Neural crest cell (in vitro differentiated cells): ENCODE measurements at regions not wholly inside any gene's neighbourhood (a gene's known extent, or its start where the extent isn't known, plus 50 kb on each side); places are given as distances from the start of the nearest gene placed in this dataset.

Source experiments
- DNase-seq: peaks from one replicate; pipeline ENCODE4 v3.0.0; 2021; ENCODE audit warnings: low read depth, mixed read lengths, low spot score
- H3K27ac Mint-ChIP-seq: one replicate; pipeline ENCODE4 v1.8.0; 2021; ENCODE audit warnings: mild to moderate bottlenecking, mixed read lengths; ENCODE audit not compliant: unreplicated experiment
- H3K27me3 Mint-ChIP-seq: 2 replicates; pipeline ENCODE4 v1.8.0; 2021; ENCODE audit warnings: low read depth, mild to moderate bottlenecking, mixed read lengths
- H3K36me3 Mint-ChIP-seq: 2 replicates; pipeline ENCODE4 v1.8.0; 2021; ENCODE audit warnings: low read depth, mild to moderate bottlenecking, mixed read lengths
- H3K4me1 Mint-ChIP-seq: 2 replicates; pipeline ENCODE4 v1.8.0; 2021; ENCODE audit warnings: mixed read lengths
- H3K4me3 Mint-ChIP-seq: one replicate; pipeline ENCODE4 v1.8.0; 2021; ENCODE audit warnings: mild to moderate bottlenecking, mixed read lengths
- H3K9me3 Mint-ChIP-seq: 2 replicates; pipeline ENCODE4 v1.8.0; 2021; ENCODE audit warnings: mixed read lengths
- CTCF ChIP-seq: fragments of 200-600 bp; sonication (generic); conservative IDR thresholded peaks from 2 replicates; pipeline ENCODE4 v1.5.0; 2021; ENCODE audit warnings: antibody characterized with exemption, mild to moderate bottlenecking

DNA sequence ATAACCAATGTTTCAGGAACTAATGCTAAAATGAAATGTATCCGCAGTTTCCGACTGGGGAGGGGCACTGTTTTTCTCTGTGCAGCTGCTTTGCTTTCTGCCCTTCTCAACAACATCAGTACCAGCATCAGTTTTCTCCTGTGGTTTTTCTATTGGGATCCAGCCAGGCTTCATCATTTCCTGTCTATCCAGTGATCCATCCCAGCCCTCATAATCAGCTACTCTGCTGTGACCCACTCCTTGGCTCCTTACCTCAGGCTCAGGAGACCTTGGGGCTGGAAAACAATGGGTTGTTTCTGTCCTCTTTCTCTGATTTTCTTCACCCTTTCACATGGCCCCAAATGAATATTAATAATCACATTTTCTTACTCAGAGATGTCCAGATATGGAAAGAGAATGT lies 222.2 kb upstream of the DKK2 start:
- no peak overlapping the region for H3K27ac Mint-ChIP-seq
- DNase-seq = no peak
- no peaks in the 10 kb centered on the region for H3K4me1 Mint-ChIP-seq
- H3K36me3 Mint-ChIP-seq = no peaks in the 10 kb centered on the region
- H3K27me3 Mint-ChIP-seq = no peaks in the 10 kb centered on the region
- no peaks in the 10 kb centered on the region for H3K9me3 Mint-ChIP-seq
- no peak for TF ChIP-seq CTCF
- H3K4me3 Mint-ChIP-seq = no peak overlapping the region

DNA sequence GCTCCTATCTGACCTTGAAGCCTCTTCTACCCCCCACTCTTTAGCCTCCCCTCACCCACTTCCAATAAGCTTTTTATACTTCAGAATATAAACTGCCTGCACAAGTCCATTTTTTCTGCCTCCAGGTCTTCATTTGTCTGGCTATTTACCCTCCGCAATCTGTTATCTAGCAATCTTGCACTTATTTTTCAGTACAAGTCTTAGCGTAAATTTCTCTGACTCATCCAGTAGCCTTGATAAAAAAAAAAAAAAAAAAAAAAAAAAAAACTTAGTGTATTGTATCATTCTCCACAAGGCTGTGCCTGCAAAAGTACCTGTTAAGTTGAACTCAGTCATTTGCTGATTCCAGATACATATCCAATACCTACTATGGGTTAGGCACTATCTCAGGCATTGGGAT lies 219.5 kb upstream of the DKK2 start:
- no peak overlapping the region for H3K27ac Mint-ChIP-seq
- TF ChIP-seq CTCF = no peak
- no peaks in the 10 kb centered on the region for H3K36me3 Mint-ChIP-seq
- H3K4me3 Mint-ChIP-seq = no peak overlapping the region
- DNase-seq = no peak
- H3K4me1 Mint-ChIP-seq = no peaks in the 10 kb centered on the region
- H3K9me3 Mint-ChIP-seq = no peaks in the 10 kb centered on the region
- H3K27me3 Mint-ChIP-seq = no peaks in the 10 kb centered on the region

DNA sequence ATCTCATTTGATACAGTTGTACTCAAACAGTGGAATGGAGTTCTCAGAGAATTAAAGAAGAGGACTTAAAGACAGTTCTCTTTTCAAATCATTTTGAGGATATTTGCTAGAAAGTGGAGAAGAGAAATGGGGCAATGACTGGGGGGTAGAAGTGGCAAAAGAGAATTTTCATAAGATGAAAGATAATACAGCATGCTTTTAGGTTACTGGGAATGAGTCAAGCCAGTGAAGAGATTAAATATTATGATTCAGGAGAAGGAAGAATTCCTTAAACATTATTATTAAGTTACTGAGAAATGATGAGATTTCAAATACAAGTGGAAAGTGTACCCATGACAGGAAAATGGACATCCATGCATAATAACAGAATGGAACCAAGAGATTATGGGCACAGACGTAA lies 219.0 kb upstream of the DKK2 start:
- Mint-ChIP-seq H3K27ac (no peak overlapping the region), H3K36me3 (no peaks in the 10 kb centered on the region), H3K27me3 (no peaks in the 10 kb centered on the region), H3K4me3 (no peak overlapping the region), H3K9me3 (no peaks in the 10 kb centered on the region), H3K4me1 (no peaks in the 10 kb centered on the region)
- TF ChIP-seq CTCF = no peak
- no peak for DNase-seq

GRCh38 chr4:107253579-107254068 lies 217.5 kb upstream of the DKK2 start:
- no peak for TF ChIP-seq CTCF
- Mint-ChIP-seq H3K27ac (no peak overlapping the region), H3K9me3 (no peaks in the 10 kb centered on the region), H3K36me3 (no peaks in the 10 kb centered on the region), H3K4me1 (no peaks in the 10 kb centered on the region), H3K27me3 (no peaks in the 10 kb centered on the region), H3K4me3 (no peak overlapping the region)
- DNase-seq = no peak

- H3K4me3 Mint-ChIP-seq = no peak overlapping the region
- TF ChIP-seq CTCF = no peak
- H3K27me3 Mint-ChIP-seq = no peaks in the 10 kb centered on the region
- no peaks in the 10 kb centered on the region for H3K36me3 Mint-ChIP-seq
- no peaks in the 10 kb centered on the region for H3K4me1 Mint-ChIP-seq
- no peak for DNase-seq
- no peak overlapping the region for H3K27ac Mint-ChIP-seq
- H3K9me3 Mint-ChIP-seq = no peaks in the 10 kb centered on the region
These were observed 217.0 kb upstream of the DKK2 start for GRCh38 chr4:107253090-107253489.

- Mint-ChIP-seq H3K9me3 (no peaks in the 10 kb centered on the region), H3K4me3 (no peak overlapping the region), H3K36me3 (no peaks in the 10 kb centered on the region), H3K4me1 (no peaks in the 10 kb centered on the region), H3K27me3 (no peaks in the 10 kb centered on the region), H3K27ac (no peak overlapping the region)
- TF ChIP-seq CTCF = no peak
- no peak for DNase-seq
These were observed 216.5 kb upstream of the DKK2 start for GRCh38 chr4:107252571-107252970.
